ENCODE measurements at regions not wholly inside any gene's neighbourhood (a gene's known extent, or its start where the extent isn't known, plus 50 kb on each side); places are given as distances from the start of the nearest gene placed in this dataset.
"Not testable (repeated sequence)": the region's sequence is repeated elsewhere in the genome, so short reads cannot be mapped to it uniquely, and the experiment has no call there.

GRCh38 chr15:67939179-67939578 lies 99.3 kb upstream of the RNU6-1 start:
- not testable (repeated sequence) for TF ChIP-seq CTCF (IDR thresholded peaks at IDR 0.05; ENCODE audit: insufficient read depth, low read depth, low read length); EZH2 (IDR thresholded peaks at IDR 0.05; ENCODE audit: insufficient read depth, low read length)

Measured in astrocyte (in vitro differentiated cells and primary cell).